GM21526 (cell line): ENCODE measurements at regions not wholly inside any gene's neighbourhood (a gene's known extent, or its start where the extent isn't known, plus 50 kb on each side); places are given as distances from the start of the nearest gene placed in this dataset.
"Not testable (repeated sequence)": the region's sequence is repeated elsewhere in the genome, so short reads cannot be mapped to it uniquely, and the experiment has no call there.

Experiments
- ATAC-seq: cut with Tn5 transposase; IDR thresholded peaks from one replicate; pipeline ENCODE4 v1.9.1; 2021; ENCODE audit warnings: moderate library complexity; ENCODE audit not compliant: unreplicated experiment, low FRiP score

GRCh38 chr13:23074075-23074828, 106.5 kb upstream of the SGCG start:
- no peak for ATAC-seq

- ATAC-seq: no peak
Measured at GRCh38 chr13:23081220-23081619, 99.6 kb upstream of the SGCG start.

GRCh38 chr13:23081901-23082300, 98.9 kb upstream of the SGCG start:
- ATAC-seq: no peak

- ATAC-seq: no peak
Measured at GRCh38 chr13:23086968-23087623, 93.7 kb upstream of the SGCG start.

GRCh38 chr13:23087880-23088279, 92.9 kb upstream of the SGCG start:
- ATAC-seq: no peak

GRCh38 chr13:23098161-23098907, 82.4 kb upstream of the SGCG start:
- no peak for ATAC-seq

GRCh38 chr13:23105051-23105450, 75.7 kb upstream of the SGCG start:
- ATAC-seq: no peak

- no peak for ATAC-seq
Measured at GRCh38 chr13:23107665-23108064, 73.1 kb upstream of the SGCG start.

GRCh38 chr13:23119131-23119530, 61.6 kb upstream of the SGCG start:
- no peak for ATAC-seq

GRCh38 chr13:23127540-23127939, 53.2 kb upstream of the SGCG start:
- ATAC-seq: not testable (repeated sequence)

- no peak for ATAC-seq
Measured at GRCh38 chr13:23129331-23129730, 51.4 kb upstream of the SGCG start.
